Suprapubic skin (tissue), 4 donors: ENCODE measurements at regions not wholly inside any gene's neighbourhood (a gene's known extent, or its start where the extent isn't known, plus 50 kb on each side); places are given as distances from the start of the nearest gene placed in this dataset.

Experiments
- DNase-seq, 2 donors: peaks; one replicate each; pipeline ENCODE4 v3.0.0-alpha.2; 2019; ENCODE audit warnings: low spot score in 2 of 2
- H3K27ac ChIP-seq: fragments of 200-600 bp; sonication (generic); one replicate; pipeline ENCODE4 v1.5.1; 2019
- H3K27me3 ChIP-seq: fragments of 200-600 bp; sonication (generic); one replicate; pipeline ENCODE4 v1.5.1; 2019
- H3K36me3 ChIP-seq: fragments of 200-600 bp; sonication (generic); one replicate; pipeline ENCODE4 v1.5.1; 2019
- H3K4me1 ChIP-seq: fragments of 200-600 bp; sonication (generic); one replicate; pipeline ENCODE4 v1.5.1; 2019
- H3K4me3 ChIP-seq: fragments of 200-600 bp; sonication (generic); one replicate; pipeline ENCODE4 v1.5.1; 2019; ENCODE audit warnings: mild to moderate bottlenecking
- H3K9me3 ChIP-seq: fragments of 200-600 bp; sonication (generic); one replicate; pipeline ENCODE4 v1.5.1; 2019
- CTCF ChIP-seq, 2 donors: fragments of 200-600 bp in 1 of 2; fragments of 450-650 bp in 1 of 2; sonication (generic) in 1 of 2; IDR thresholded peaks; one replicate each; pipeline ENCODE4 v1.5.1; 2016 to 2019; ENCODE audit warnings: antibody characterized with exemption in 2 of 2, mild to moderate bottlenecking in 1 of 2, moderate library complexity in 1 of 2
- EP300 ChIP-seq: sonication (generic); formaldehyde crosslinking; IDR thresholded peaks from one replicate; pipeline ENCODE4 v1.6.1; 2017; ENCODE audit warnings: antibody characterized with exemption
- POLR2A ChIP-seq, 2 donors: fragments of 450-650 bp; IDR thresholded peaks; one replicate each; pipeline ENCODE4 v1.6.1; 2017; ENCODE audit warnings: antibody characterized with exemption in 2 of 2, mild to moderate bottlenecking in 2 of 2, moderate library complexity in 2 of 2
- POLR2AphosphoS5 ChIP-seq, 3 donors: sonication (generic); formaldehyde crosslinking; IDR thresholded peaks; one replicate each; pipeline ENCODE4 v1.6.1; 2017; ENCODE audit warnings: antibody characterized with exemption in 3 of 3
- WGBS: methylation state at CpG from one replicate; pipeline ENCODE4 v1.1.5; 2018; 5-methylcytosine and 5-hydroxymethylcytosine counted together

- Histone ChIP-seq H3K27me3 (no peaks in the 10 kb centered on the region), H3K9me3 (no peaks in the 10 kb centered on the region), H3K36me3 (no peaks in the 10 kb centered on the region), H3K4me1 (peaks cover 54% of the 10 kb centered on the region), H3K4me3 (no peak overlapping the region), H3K27ac (peak overlapping the region; percentile 44)
- WGBS, result 83% methylated on average over 10 of the region's 12 CpGs
- no peak for DNase-seq
- no peak for TF ChIP-seq CTCF (IDR thresholded peaks at IDR 0.05)
These were observed 147.5 kb upstream of the ID2 start for GRCh38 chr2:8534386-8534728.

GRCh38 chr2:8534729-8535468, 147.0 kb upstream of the ID2 start:
- Histone ChIP-seq H3K9me3 (no peaks in the 10 kb centered on the region), H3K36me3 (no peaks in the 10 kb centered on the region), H3K27ac (peak overlapping the region; percentile 44), H3K4me1 (peaks cover 60% of the 10 kb centered on the region), H3K27me3 (no peaks in the 10 kb centered on the region), H3K4me3 (no peak overlapping the region)
- TF ChIP-seq POLR2AphosphoS5 (IDR thresholded peaks at IDR 0.05) (peak in 1 of 3 donors; percentile 46), CTCF (IDR thresholded peaks at IDR 0.05) (no peak)
- WGBS, result 36% methylated on average over 10 of the region's 15 CpGs
- DNase-seq, result peak in 1 of 2 donors; percentile 80

- no peak overlapping the region for H3K4me3 ChIP-seq
- no peak for TF ChIP-seq POLR2AphosphoS5 (IDR thresholded peaks at IDR 0.05)
- TF ChIP-seq CTCF (IDR thresholded peaks at IDR 0.05), result no peak
- no peak for TF ChIP-seq POLR2A (IDR thresholded peaks at IDR 0.05)
- TF ChIP-seq EP300, result no peak
- 66% methylated on average over 8 of the region's 9 CpGs for WGBS
- peak overlapping the region; percentile 44 for H3K27ac ChIP-seq
- no peak for DNase-seq
- H3K9me3 ChIP-seq, result no peaks in the 10 kb centered on the region
- H3K4me1 ChIP-seq, result peaks cover 65% of the 10 kb centered on the region
- no peaks in the 10 kb centered on the region for H3K36me3 ChIP-seq
- H3K27me3 ChIP-seq, result no peaks in the 10 kb centered on the region
These were observed 146.4 kb upstream of the ID2 start for GRCh38 chr2:8535469-8535795.

- 34% methylated on average over 17 of the region's 19 CpGs for WGBS
- H3K27ac ChIP-seq, result peak overlapping the region; percentile 44
- peaks cover 70% of the 10 kb centered on the region for H3K4me1 ChIP-seq
- H3K4me3 ChIP-seq, result no peak overlapping the region
- H3K36me3 ChIP-seq, result no peaks in the 10 kb centered on the region
- peak in 1 of 2 donors; percentile 57 for DNase-seq
- TF ChIP-seq POLR2AphosphoS5 (IDR thresholded peaks at IDR 0.05) (no peak), POLR2A (IDR thresholded peaks at IDR 0.05) (no peak)
- H3K9me3 ChIP-seq, result no peaks in the 10 kb centered on the region
- H3K27me3 ChIP-seq, result no peaks in the 10 kb centered on the region
These were observed 145.8 kb upstream of the ID2 start for GRCh38 chr2:8535821-8536685.

- no peak overlapping the region for H3K4me3 ChIP-seq
- TF ChIP-seq CTCF (IDR thresholded peaks at IDR 0.05) (no peak), EP300 (no peak), POLR2AphosphoS5 (IDR thresholded peaks at IDR 0.05) (no peak), POLR2A (IDR thresholded peaks at IDR 0.05) (no peak)
- no peaks in the 10 kb centered on the region for H3K36me3 ChIP-seq
- H3K27me3 ChIP-seq, result no peaks in the 10 kb centered on the region
- 63% methylated on average over 16 of the region's 16 CpGs for WGBS
- H3K9me3 ChIP-seq, result no peaks in the 10 kb centered on the region
- DNase-seq, result peak in 1 of 2 donors; percentile 65
- H3K4me1 ChIP-seq, result peaks cover 74% of the 10 kb centered on the region
- H3K27ac ChIP-seq, result no peak overlapping the region
These were observed 144.9 kb upstream of the ID2 start for GRCh38 chr2:8536686-8537561.
